GM12892 (cell line): ENCODE measurements at regions not wholly inside any gene's neighbourhood (a gene's known extent, or its start where the extent isn't known, plus 50 kb on each side); places are given as distances from the start of the nearest gene placed in this dataset.

Experiments used
- POLR2A ChIP-seq: IDR thresholded peaks from 2 replicates; pipeline ENCODE4 v1.6.1; 2011; ENCODE audit warnings: low read depth, low read length, control low read depth
- POLR2AphosphoS5 ChIP-seq: IDR thresholded peaks from 2 replicates; pipeline ENCODE4 v1.6.1; 2011; ENCODE audit warnings: low read depth, low read length, control low read depth

DNA sequence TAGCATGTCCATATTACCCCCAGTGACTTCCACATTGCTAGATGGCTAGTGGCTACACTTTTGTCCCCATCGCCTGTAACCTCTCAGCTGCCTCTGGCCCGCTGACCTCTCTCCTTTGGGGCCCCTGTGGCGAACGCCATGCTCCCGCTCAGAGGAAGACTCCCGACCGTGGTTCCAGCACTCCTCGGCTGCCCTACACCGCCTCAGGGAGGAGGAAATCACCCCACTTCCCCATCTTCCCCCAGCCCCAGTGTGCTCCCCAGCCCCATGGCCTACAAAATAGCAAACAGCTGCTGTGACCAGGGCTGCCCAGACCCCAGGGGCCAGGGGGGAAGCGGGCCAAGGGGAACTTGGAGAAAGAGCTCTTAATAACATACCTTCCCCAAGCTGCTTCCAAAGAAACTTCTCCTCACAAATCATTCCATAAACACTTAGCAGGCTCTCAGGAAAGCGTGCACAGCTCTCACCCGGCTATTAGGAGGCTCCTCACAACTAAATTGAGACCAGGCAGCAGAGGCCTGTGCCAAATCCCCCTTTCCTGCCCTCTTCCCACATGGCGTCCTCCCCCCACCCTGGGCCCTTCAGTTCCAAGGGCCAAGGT is 63.5 kb upstream of the WNT11 start:
- TF ChIP-seq POLR2A (no peak), POLR2AphosphoS5 (no peak)
